GM12874 (cell line): ENCODE measurements at regions not wholly inside any gene's neighbourhood (a gene's known extent, or its start where the extent isn't known, plus 50 kb on each side); places are given as distances from the start of the nearest gene placed in this dataset.

Experiments used
- TF ChIP-seq, protein P1 (sequence below): IDR thresholded peaks from 2 replicates; pipeline ENCODE4 v1.5.1; 2011; ENCODE audit warnings: low read depth, mild to moderate bottlenecking, control low read depth, low read length, moderate library complexity; ENCODE audit not compliant: insufficient read depth

- TF ChIP-seq, protein P1, sequence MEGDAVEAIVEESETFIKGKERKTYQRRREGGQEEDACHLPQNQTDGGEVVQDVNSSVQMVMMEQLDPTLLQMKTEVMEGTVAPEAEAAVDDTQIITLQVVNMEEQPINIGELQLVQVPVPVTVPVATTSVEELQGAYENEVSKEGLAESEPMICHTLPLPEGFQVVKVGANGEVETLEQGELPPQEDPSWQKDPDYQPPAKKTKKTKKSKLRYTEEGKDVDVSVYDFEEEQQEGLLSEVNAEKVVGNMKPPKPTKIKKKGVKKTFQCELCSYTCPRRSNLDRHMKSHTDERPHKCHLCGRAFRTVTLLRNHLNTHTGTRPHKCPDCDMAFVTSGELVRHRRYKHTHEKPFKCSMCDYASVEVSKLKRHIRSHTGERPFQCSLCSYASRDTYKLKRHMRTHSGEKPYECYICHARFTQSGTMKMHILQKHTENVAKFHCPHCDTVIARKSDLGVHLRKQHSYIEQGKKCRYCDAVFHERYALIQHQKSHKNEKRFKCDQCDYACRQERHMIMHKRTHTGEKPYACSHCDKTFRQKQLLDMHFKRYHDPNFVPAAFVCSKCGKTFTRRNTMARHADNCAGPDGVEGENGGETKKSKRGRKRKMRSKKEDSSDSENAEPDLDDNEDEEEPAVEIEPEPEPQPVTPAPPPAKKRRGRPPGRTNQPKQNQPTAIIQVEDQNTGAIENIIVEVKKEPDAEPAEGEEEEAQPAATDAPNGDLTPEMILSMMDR = no peak
These were observed 1812.9 kb upstream of the TENM3 start for GRCh38 chr4:180430283-180430682.

DNA sequence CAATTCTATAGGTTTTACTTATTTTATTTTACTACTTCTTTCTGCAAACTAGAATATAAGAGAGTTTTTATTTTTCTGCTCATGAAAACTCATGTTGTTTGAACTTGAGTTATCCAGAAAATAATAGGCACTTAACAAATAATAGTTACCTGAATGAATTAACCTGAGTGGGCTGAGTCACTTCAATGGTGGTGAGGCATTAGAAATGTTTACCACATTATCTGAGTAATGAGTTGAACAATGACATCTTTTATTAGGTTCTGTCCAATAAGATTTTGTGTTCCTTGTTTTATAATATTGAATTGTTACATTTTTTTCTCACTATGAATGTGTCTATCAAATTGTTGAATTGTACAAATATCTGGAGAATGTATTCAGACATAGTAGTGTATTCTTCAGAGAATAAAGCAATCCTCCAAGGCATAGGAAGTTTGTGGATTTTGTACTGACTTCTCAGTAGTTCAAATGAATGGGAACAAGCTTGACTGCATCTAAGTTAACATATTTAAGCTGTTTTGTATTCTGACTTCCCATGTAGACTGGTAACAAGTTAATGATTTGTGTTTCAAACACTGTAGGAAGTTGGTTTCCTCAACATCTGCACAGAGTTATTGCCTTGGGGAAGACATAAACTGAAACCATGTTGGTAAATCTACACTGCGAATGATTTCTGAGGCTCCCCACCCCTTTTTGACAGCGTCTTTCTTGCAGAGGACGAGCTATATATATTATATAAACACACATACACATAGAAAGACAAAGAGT, 1808.9 kb upstream of the TENM3 start:
- TF ChIP-seq, protein P1 = no peak

DNA sequence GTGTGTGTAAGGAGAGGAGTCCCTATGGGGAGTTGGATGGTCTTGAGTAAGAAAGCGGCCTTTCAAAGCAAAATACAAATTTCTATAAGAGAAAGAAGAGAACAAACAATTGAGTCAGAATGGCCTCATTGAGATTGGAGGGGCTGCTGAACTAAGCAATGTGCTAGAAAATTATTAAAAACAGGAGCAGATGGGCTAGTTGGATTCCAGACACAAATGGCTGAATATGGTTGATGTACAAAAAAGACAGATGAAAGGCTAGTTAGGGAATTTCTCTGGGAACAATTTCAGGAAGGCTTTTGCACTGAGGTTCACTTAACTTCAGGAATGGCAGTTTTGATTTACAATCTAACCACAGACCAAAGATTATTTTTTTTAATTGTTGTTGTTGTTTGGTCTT, 1806.8 kb upstream of the TENM3 start:
- TF ChIP-seq, protein P1 = no peak

GRCh38 chr4:180437601-180438000, 1805.6 kb upstream of the TENM3 start:
- TF ChIP-seq, protein P1 = no peak

- TF ChIP-seq, protein P1 = no peak
These were observed 1794.9 kb upstream of the TENM3 start for GRCh38 chr4:180448306-180448705.

- TF ChIP-seq, protein P1 = peak; percentile 60
These were observed 1793.7 kb upstream of the TENM3 start for GRCh38 chr4:180449395-180449956.

DNA sequence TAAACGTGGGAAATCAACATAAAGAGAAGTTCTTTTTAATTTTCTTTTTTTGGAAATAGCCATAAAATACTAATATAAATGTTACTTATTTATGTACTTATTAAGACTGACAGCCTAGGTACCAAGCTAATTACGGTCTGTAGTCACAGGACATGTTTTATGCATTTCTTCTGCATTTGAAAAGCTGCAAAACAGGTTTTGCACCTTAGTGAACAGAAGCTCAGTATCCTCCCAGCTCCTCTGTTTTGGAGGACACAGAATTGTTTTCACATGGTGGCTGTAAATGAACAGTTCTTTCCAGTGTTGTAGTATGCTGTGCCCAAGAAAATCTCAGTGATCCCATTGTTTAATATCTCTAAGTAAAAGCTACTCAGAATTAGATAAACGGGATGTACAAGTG, 1788.0 kb upstream of the TENM3 start:
- TF ChIP-seq, protein P1 = no peak
